Nucleus accumbens (tissue), 56 donors: ENCODE measurements at regions not wholly inside any gene's neighbourhood (a gene's known extent, or its start where the extent isn't known, plus 50 kb on each side); places are given as distances from the start of the nearest gene placed in this dataset.
"Not testable (repeated sequence)": the region's sequence is repeated elsewhere in the genome, so short reads cannot be mapped to it uniquely, and the experiment has no call there.

Source experiments
- DNase-seq, 56 donors: peaks; one replicate each; lab custom pipeline; 2025; lab: John Stamatoyannopoulos, UW

GRCh38 chr3:3351226-3351625 lies 171.7 kb upstream of the CRBN start:
- no peak for DNase-seq

- DNase-seq, result not testable (repeated sequence)
Measured at GRCh38 chr3:3347056-3347455, 167.6 kb upstream of the CRBN start.

GRCh38 chr3:3346556-3346955 lies 167.1 kb upstream of the CRBN start:
- DNase-seq, result no peak

GRCh38 chr3:3342141-3342540 lies 162.7 kb upstream of the CRBN start:
- DNase-seq, result no peak

GRCh38 chr3:3340965-3341895 lies 161.7 kb upstream of the CRBN start:
- DNase-seq, result no peak

- no peak for DNase-seq
Measured at GRCh38 chr3:3340526-3340925, 161.0 kb upstream of the CRBN start.

- no peak for DNase-seq
Measured at GRCh38 chr3:3335903-3336302, 156.4 kb upstream of the CRBN start.

GRCh38 chr3:3334491-3334890 lies 155.0 kb upstream of the CRBN start:
- DNase-seq, result peak in 6 of 56 donors; percentile 1 to 39 (median 7)

- peak in 1 of 56 donors; percentile 0 for DNase-seq
Measured at GRCh38 chr3:3333571-3333970, 154.1 kb upstream of the CRBN start.

- no peak for DNase-seq
Measured at GRCh38 chr3:3316521-3316920, 137.0 kb upstream of the CRBN start.

GRCh38 chr3:3315846-3316245 lies 136.4 kb upstream of the CRBN start:
- DNase-seq, result no peak

GRCh38 chr3:3309887-3310286 lies 130.4 kb upstream of the CRBN start:
- DNase-seq, result no peak

GRCh38 chr3:3308809-3309208 lies 129.3 kb upstream of the CRBN start:
- DNase-seq, result no peak

- no peak for DNase-seq
Measured at GRCh38 chr3:3307491-3307890, 128.0 kb upstream of the CRBN start.

GRCh38 chr3:3305841-3306240 lies 126.3 kb upstream of the CRBN start:
- DNase-seq, result no peak

GRCh38 chr3:3305084-3305483 lies 125.6 kb upstream of the CRBN start:
- DNase-seq, result no peak

GRCh38 chr3:3303636-3304035 lies 124.1 kb upstream of the CRBN start:
- no peak for DNase-seq

- peak in 14 of 56 donors; percentile 1 to 47 (median 14) for DNase-seq
Measured at GRCh38 chr3:3302964-3303363, 123.5 kb upstream of the CRBN start.

- no peak for DNase-seq
Measured at GRCh38 chr3:3301476-3301875, 122.0 kb upstream of the CRBN start.

GRCh38 chr3:3296979-3297381 lies 117.5 kb upstream of the CRBN start:
- no peak for DNase-seq

- DNase-seq, result no peak
Measured at GRCh38 chr3:3295586-3295985, 116.1 kb upstream of the CRBN start.

GRCh38 chr3:3291756-3292283 lies 112.3 kb upstream of the CRBN start:
- DNase-seq, result not testable (repeated sequence)
